A673 (cell line): ENCODE measurements at regions not wholly inside any gene's neighbourhood (a gene's known extent, or its start where the extent isn't known, plus 50 kb on each side); places are given as distances from the start of the nearest gene placed in this dataset.
A peak's percentile ranks its signal among the peaks of the same experiment; 100 is the strongest.

Experiments used
- BruUV-seq: library from RNA; stranded (reverse); fragments of 400-500 nt; replicated peaks from 2 replicates; lab custom pipeline; 2021; lab: Mats Ljungman, UMichigan
- CTCF ChIA-PET: fragments of 300-600 bp; sonication (Branson Sonifier 250); formaldehyde crosslinking; loops from one replicate; lab custom pipeline; 2022; ENCODE audit warnings: antibody characterized with exemption; lab: Charles Lee
- POLR2A ChIA-PET: fragments of 300-600 bp; sonication (Branson Sonifier 250); formaldehyde crosslinking; loops from one replicate; lab custom pipeline; 2022; ENCODE audit warnings: antibody characterized with exemption; ENCODE audit not compliant: low non-redundant PET; lab: Charles Lee
- DNase-seq: peaks from one replicate; pipeline ENCODE4 v3.0.0-alpha.2; 2015; ENCODE audit warnings: low spot score
- H3K27ac ChIP-seq: fragments of 200-600 bp; sonication (generic); 2 replicates; pipeline ENCODE4 v1.5.1; 2016; ENCODE audit warnings: mixed run types, low read depth, mild to moderate bottlenecking, mixed read lengths, antibody characterized with exemption, low read length; ENCODE audit not compliant: poor library complexity, severe bottlenecking
- H3K27me3 ChIP-seq: fragments of 200-600 bp; sonication (generic); replicated peaks from 2 replicates; pipeline ENCODE4 v1.6.1; 2017; ENCODE audit warnings: mixed run types, low read depth, mild to moderate bottlenecking, mixed read lengths, antibody characterized with exemption, low read length; ENCODE audit not compliant: insufficient read depth, poor library complexity
- H3K36me3 ChIP-seq: fragments of 200-600 bp; sonication (generic); 2 replicates; pipeline ENCODE4 v1.6.1; 2016; ENCODE audit warnings: mixed run types, mild to moderate bottlenecking, mixed read lengths, antibody characterized with exemption, low read length; ENCODE audit not compliant: insufficient read depth, poor library complexity, severe bottlenecking
- H3K4me1 ChIP-seq: fragments of 200-600 bp; sonication (generic); 2 replicates; pipeline ENCODE4 v1.6.1; 2017; ENCODE audit warnings: mixed run types, mild to moderate bottlenecking, mixed read lengths, antibody characterized with exemption, low read length; ENCODE audit not compliant: insufficient read depth, poor library complexity, severe bottlenecking
- H3K4me3 ChIP-seq: fragments of 200-600 bp; sonication (generic); 2 replicates; pipeline ENCODE4 v1.5.1; 2016; ENCODE audit warnings: low read depth, mixed run types, mild to moderate bottlenecking, mixed read lengths, low read length; ENCODE audit not compliant: poor library complexity, severe bottlenecking
- H3K9me3 ChIP-seq: fragments of 200-600 bp; sonication (generic); 2 replicates; pipeline ENCODE4 v1.6.1; 2016; ENCODE audit warnings: mixed run types, low read depth, mild to moderate bottlenecking, mixed read lengths, antibody characterized with exemption, low read length; ENCODE audit not compliant: poor library complexity, severe bottlenecking
- EZH2 ChIP-seq: fragments of 200-600 bp; sonication (generic); IDR thresholded peaks from 2 replicates; pipeline ENCODE4 v1.6.1; 2017; ENCODE audit warnings: borderline replicate concordance, low read depth, mild to moderate bottlenecking, mixed read lengths, antibody characterized with exemption, low read length; ENCODE audit not compliant: poor library complexity, severe bottlenecking
- intact Hi-C: fragments of 100-400 bp; cut with micrococcal nuclease; formaldehyde crosslinking; loops from one replicate; pipeline ENCODE4 v1.10.0; 2022; ENCODE audit not compliant: unreplicated experiment
- TF ChIP-seq, protein P1 (sequence below): fragments of 300-800, 200-600 bp; sonication (generic); conservative IDR thresholded peaks from 2 replicates; pipeline ENCODE4 v1.5.1; 2017; ENCODE audit warnings: low read depth, mild to moderate bottlenecking, antibody characterized with exemption, low read length, moderate library complexity, mixed read lengths

DNA sequence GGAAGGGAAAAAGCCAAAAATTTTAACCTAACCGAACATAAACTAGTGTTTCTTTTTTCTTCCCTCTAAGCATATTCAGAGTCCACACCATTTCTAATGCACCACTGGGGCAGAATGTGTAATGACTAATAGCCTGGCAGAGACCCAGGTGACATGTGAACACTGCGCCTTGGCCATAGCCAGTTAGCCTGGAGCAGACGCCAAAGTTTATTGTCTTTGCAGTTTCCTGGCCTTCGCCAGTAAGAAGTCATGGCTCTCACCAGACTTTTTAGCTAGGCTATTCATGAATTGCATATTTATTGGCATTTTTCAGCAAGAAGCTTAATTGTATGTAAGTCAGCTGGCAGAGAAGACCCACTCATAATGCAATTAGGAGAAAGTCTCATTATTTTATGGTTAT, 182.8 kb upstream of the SLC27A6 start:
- H3K9me3 ChIP-seq = no peaks in the 10 kb centered on the region
- no peak overlapping the region for H3K27ac ChIP-seq
- no TSS peak for BruUV-seq
- TF ChIP-seq EZH2 = no peak
- TF ChIP-seq, protein P1, sequence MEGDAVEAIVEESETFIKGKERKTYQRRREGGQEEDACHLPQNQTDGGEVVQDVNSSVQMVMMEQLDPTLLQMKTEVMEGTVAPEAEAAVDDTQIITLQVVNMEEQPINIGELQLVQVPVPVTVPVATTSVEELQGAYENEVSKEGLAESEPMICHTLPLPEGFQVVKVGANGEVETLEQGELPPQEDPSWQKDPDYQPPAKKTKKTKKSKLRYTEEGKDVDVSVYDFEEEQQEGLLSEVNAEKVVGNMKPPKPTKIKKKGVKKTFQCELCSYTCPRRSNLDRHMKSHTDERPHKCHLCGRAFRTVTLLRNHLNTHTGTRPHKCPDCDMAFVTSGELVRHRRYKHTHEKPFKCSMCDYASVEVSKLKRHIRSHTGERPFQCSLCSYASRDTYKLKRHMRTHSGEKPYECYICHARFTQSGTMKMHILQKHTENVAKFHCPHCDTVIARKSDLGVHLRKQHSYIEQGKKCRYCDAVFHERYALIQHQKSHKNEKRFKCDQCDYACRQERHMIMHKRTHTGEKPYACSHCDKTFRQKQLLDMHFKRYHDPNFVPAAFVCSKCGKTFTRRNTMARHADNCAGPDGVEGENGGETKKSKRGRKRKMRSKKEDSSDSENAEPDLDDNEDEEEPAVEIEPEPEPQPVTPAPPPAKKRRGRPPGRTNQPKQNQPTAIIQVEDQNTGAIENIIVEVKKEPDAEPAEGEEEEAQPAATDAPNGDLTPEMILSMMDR = no peak
- DNase-seq = peak; percentile 19
- H3K27me3 ChIP-seq = no peaks in the 10 kb centered on the region
- no peak overlapping the region for H3K4me3 ChIP-seq
- H3K36me3 ChIP-seq = no peaks in the 10 kb centered on the region
- intact Hi-C loops = no loop called here
- no peaks in the 10 kb centered on the region for H3K4me1 ChIP-seq
- CTCF ChIA-PET = no interaction called here
- POLR2A ChIA-PET = no interaction called here

DNA sequence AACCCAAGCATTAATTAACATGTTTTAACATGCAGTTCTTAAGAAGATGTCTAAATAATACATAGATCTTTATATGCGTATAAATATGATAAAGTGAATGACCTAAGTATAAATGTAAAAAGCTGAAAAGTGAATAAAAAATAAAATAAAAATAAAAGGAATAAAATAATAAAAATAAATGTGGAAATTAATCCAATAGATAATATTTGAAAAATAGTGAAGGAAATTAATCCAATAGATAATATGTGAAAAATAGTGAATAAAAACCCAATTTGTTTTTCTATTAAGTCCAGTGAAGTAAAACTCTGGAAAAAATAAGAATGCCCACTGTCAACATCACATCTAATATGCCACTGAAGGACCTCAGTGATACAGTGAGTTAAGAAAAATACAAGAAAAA, 180.6 kb upstream of the SLC27A6 start:
- H3K27ac ChIP-seq = no peak overlapping the region
- intact Hi-C loops = no loop called here
- CTCF ChIA-PET = no interaction called here
- H3K27me3 ChIP-seq = no peaks in the 10 kb centered on the region
- no peak for DNase-seq
- POLR2A ChIA-PET = no interaction called here
- TF ChIP-seq EZH2 = no peak
- TF ChIP-seq, protein P1 = no peak
- no peaks in the 10 kb centered on the region for H3K4me1 ChIP-seq
- no peak overlapping the region for H3K4me3 ChIP-seq
- BruUV-seq = no TSS peak
- no peaks in the 10 kb centered on the region for H3K9me3 ChIP-seq
- H3K36me3 ChIP-seq = no peaks in the 10 kb centered on the region

DNA sequence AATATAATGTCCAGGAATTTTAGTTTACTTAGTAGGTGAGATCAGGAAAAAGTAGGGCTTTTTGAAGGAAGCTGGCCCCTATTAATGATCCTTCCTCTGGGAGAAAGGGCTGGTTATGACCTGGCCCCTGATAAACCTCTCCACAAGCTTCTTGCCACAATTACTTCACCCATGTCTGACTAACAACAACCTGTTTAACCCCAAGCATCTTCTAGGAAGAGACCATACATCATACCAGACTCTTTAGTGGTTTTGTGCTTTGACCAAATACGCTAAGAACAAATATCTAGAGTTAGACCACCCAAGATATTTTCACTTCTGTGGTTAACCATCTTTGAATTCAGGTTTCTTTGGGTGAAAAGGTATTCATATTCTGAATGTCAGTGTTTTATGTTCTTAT, 174.0 kb upstream of the SLC27A6 start:
- intact Hi-C loops = no loop called here
- Histone ChIP-seq H3K4me1 (no peaks in the 10 kb centered on the region), H3K27me3 (no peaks in the 10 kb centered on the region), H3K27ac (no peak overlapping the region), H3K4me3 (no peak overlapping the region), H3K36me3 (no peaks in the 10 kb centered on the region), H3K9me3 (no peaks in the 10 kb centered on the region)
- ChIA-PET POLR2A (interaction anchor here (0.6 kb wide), 1 partner anchor 906 kb away, joined by 3 read pairs; no protein-coding TSS in a partner anchor), CTCF (no interaction called here)
- TF ChIP-seq, protein P1 = no peak
- no peak for TF ChIP-seq EZH2
- no peak for DNase-seq
- no TSS peak for BruUV-seq
